ENCODE measurements at regions not wholly inside any gene's neighbourhood (a gene's known extent, or its start where the extent isn't known, plus 50 kb on each side); places are given as distances from the start of the nearest gene placed in this dataset.

- TF ChIP-seq, protein P1, sequence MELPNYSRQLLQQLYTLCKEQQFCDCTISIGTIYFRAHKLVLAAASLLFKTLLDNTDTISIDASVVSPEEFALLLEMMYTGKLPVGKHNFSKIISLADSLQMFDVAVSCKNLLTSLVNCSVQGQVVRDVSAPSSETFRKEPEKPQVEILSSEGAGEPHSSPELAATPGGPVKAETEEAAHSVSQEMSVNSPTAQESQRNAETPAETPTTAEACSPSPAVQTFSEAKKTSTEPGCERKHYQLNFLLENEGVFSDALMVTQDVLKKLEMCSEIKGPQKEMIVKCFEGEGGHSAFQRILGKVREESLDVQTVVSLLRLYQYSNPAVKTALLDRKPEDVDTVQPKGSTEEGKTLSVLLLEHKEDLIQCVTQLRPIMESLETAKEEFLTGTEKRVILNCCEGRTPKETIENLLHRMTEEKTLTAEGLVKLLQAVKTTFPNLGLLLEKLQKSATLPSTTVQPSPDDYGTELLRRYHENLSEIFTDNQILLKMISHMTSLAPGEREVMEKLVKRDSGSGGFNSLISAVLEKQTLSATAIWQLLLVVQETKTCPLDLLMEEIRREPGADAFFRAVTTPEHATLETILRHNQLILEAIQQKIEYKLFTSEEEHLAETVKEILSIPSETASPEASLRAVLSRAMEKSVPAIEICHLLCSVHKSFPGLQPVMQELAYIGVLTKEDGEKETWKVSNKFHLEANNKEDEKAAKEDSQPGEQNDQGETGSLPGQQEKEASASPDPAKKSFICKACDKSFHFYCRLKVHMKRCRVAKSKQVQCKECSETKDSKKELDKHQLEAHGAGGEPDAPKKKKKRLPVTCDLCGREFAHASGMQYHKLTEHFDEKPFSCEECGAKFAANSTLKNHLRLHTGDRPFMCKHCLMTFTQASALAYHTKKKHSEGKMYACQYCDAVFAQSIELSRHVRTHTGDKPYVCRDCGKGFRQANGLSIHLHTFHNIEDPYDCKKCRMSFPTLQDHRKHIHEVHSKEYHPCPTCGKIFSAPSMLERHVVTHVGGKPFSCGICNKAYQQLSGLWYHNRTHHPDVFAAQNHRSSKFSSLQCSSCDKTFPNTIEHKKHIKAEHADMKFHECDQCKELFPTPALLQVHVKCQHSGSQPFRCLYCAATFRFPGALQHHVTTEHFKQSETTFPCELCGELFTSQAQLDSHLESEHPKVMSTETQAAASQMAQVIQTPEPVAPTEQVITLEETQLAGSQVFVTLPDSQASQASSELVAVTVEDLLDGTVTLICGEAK (IDR thresholded peaks at IDR 0.05): no peak
- TF ChIP-seq, protein P1 (CRISPR knock-in tag; IDR thresholded peaks at IDR 0.05): no peak
- TF ChIP-seq ZNF79 (CRISPR knock-in tag; IDR thresholded peaks at IDR 0.05; ENCODE audit: low read depth) (no peak), ZNF445 (CRISPR knock-in tag; IDR thresholded peaks at IDR 0.05; ENCODE audit: low read depth) (no peak), SMAD4 (CRISPR knock-in tag; conservative IDR thresholded peaks at IDR 0.05) (no peak), SRSF1 (IDR thresholded peaks at IDR 0.05; ENCODE audit: low read depth, low read length) (no peak), SP2 (IDR thresholded peaks at IDR 0.05; ENCODE audit: extremely low read depth, low read depth, low read length, poor library complexity, severe bottlenecking) (no peak), ZNF253 (CRISPR knock-in tag; conservative IDR thresholded peaks at IDR 0.05) (no peak), CTCF (IDR thresholded peaks at IDR 0.05 in 2 of 3, conservative IDR thresholded peaks at IDR 0.05 in 1 of 3; ENCODE audit: insufficient read depth in 2 of 3, low read depth in 1 of 3, low read length in 3 of 3) (peak; percentile 5 to 14 (median 9); a peak in 1 of 6 replicates), TGIF2 (CRISPR knock-in tag; IDR thresholded peaks at IDR 0.05) (no peak), NFE2L1 (tag; IDR thresholded peaks at IDR 0.05; ENCODE audit: borderline replicate concordance, low read depth) (no peak), ZNF77 (CRISPR knock-in tag; IDR thresholded peaks at IDR 0.05) (no peak), TCF3 (CRISPR knock-in tag; IDR thresholded peaks at IDR 0.05) (0 out of 2 replicates have a peak, but pooled peaks have one; percentile 20), ZNF239 (CRISPR knock-in tag; IDR thresholded peaks at IDR 0.05) (no peak), TCFL5 (CRISPR knock-in tag; conservative IDR thresholded peaks at IDR 0.05) (no peak), TOE1 (IDR thresholded peaks at IDR 0.05; ENCODE audit: borderline replicate concordance) (no peak), TOE1 (CRISPR knock-in tag; IDR thresholded peaks at IDR 0.05; ENCODE audit: borderline replicate concordance, low read depth) (no peak)
- TF ChIP-seq, protein P2, sequence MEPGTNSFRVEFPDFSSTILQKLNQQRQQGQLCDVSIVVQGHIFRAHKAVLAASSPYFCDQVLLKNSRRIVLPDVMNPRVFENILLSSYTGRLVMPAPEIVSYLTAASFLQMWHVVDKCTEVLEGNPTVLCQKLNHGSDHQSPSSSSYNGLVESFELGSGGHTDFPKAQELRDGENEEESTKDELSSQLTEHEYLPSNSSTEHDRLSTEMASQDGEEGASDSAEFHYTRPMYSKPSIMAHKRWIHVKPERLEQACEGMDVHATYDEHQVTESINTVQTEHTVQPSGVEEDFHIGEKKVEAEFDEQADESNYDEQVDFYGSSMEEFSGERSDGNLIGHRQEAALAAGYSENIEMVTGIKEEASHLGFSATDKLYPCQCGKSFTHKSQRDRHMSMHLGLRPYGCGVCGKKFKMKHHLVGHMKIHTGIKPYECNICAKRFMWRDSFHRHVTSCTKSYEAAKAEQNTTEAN (CRISPR knock-in tag; IDR thresholded peaks at IDR 0.05): no peak
These were observed 490.4 kb upstream of the ADGRB3 start (continued) for GRCh38 chr6:68144667-68145066.

Data from K562 (cell line).